HG02759 (cell line): ENCODE measurements at regions not wholly inside any gene's neighbourhood (a gene's known extent, or its start where the extent isn't known, plus 50 kb on each side); places are given as distances from the start of the nearest gene placed in this dataset.

Experiments used
- ATAC-seq: cut with Tn5 transposase; IDR thresholded peaks from one replicate; pipeline ENCODE4 v1.9.1; 2021; ENCODE audit warnings: mild to moderate bottlenecking, moderate library complexity; ENCODE audit not compliant: unreplicated experiment

- no peak for ATAC-seq
These were observed 873.8 kb downstream of the SUCLG1 start for GRCh38 chr2:83585250-83585649.

DNA sequence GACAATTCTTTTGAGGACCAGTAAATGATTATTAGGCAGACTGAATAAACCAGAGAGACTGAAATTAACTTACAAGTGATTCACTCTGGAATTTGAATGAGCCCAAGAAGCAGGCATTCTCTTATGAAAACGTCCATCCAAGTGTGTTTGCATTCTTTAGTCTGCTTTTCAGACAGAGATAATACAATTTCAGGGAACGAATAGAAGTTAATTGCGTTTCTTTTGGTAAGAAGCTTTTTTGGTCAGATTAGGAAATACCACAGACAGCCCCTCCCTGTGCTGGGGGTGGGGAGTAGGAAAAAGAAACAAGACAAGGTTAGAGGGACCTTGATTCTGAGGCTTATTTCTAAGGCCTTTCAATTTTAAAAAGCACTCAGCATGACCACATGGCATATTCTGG lies 874.4 kb downstream of the SUCLG1 start:
- ATAC-seq = no peak

GRCh38 chr2:83582589-83582988 lies 876.5 kb downstream of the SUCLG1 start:
- ATAC-seq = no peak

GRCh38 chr2:83579507-83579906 lies 879.6 kb downstream of the SUCLG1 start:
- ATAC-seq = no peak

- no peak for ATAC-seq
These were observed 880.7 kb downstream of the SUCLG1 start for GRCh38 chr2:83578405-83578804.

DNA sequence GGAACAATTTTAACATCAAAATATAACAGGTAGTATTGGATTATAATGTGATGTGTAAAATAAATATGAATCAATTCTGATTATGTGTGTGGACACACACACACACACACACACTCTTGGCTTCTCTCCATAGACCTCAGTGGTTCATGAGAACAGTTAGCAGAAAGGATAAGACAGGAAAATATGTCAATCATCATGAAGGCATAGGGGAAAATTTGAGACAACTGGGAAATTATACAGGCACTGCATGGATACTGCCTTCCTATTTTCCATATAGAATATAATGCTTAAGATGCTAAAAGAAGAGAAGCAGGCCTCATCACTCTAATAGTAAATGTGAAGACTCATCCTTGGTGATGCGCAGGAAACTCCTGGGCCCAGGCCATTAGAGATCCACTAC lies 884.5 kb downstream of the SUCLG1 start:
- ATAC-seq = no peak

DNA sequence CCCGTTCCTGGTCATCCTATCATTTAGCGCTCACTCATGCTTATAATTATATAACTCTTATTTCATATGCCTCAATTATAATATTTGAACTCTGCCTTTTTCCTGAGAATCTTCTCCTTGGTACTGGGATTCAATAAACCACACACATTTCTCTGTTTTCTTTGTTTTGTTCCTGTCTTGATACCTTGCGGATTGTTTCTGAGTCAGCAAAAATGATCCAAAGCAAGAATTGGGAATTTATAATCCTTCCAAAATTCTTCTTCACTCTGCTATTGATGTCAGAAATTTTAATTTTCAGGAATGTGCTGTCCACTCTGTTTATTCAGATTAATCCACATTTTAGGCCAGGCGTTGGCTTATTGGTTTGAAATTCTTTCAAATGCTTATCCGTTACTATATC lies 886.0 kb downstream of the SUCLG1 start:
- ATAC-seq = no peak

DNA sequence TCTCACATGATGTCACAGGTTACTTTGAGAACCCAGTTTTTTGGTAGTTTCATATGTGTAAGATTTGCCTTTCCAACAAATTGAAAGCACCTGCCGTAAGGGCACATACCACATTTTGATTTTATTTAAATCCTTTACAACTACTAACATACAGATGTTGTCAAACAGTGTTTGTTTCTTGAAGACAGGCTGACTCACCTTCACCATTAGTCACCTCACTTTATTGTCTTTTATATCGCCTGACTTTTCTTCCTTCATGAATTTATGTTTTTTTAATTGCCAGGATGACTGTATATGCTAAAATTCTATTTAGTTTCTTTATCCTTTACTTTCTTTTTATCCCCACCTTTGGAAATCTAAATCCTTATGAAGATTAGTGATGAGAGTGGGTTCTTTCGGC lies 886.7 kb downstream of the SUCLG1 start:
- no peak for ATAC-seq

GRCh38 chr2:83567551-83567950 lies 891.5 kb downstream of the SUCLG1 start:
- no peak for ATAC-seq

- ATAC-seq = no peak
These were observed 893.5 kb downstream of the SUCLG1 start for GRCh38 chr2:83565626-83566025.

GRCh38 chr2:83565181-83565580 lies 893.9 kb downstream of the SUCLG1 start:
- ATAC-seq = no peak

- ATAC-seq = no peak
These were observed 897.5 kb downstream of the SUCLG1 start for GRCh38 chr2:83561592-83561991.

GRCh38 chr2:83536556-83536955 lies 922.5 kb downstream of the SUCLG1 start:
- no peak for ATAC-seq

DNA sequence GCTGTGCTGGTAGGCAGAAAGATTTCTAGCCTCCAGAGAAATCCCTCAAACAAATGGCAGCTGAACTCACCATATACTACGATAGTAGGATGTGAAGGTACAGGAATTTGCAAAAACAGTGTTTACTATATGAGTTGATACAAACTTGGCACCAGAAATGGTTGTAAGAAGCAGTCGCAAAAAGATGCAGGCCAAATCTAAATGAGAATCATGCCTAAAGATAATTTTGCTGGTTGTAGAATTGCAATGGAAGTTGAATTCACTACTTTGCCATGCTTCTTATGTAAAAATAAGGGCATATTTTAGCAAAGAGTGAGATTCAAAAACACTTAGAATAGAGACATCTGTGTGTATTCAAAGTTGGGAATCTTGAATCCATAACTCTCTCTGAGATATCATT lies 924.7 kb downstream of the SUCLG1 start:
- no peak for ATAC-seq

- ATAC-seq = no peak
These were observed 927.8 kb downstream of the SUCLG1 start for GRCh38 chr2:83531206-83531826.

DNA sequence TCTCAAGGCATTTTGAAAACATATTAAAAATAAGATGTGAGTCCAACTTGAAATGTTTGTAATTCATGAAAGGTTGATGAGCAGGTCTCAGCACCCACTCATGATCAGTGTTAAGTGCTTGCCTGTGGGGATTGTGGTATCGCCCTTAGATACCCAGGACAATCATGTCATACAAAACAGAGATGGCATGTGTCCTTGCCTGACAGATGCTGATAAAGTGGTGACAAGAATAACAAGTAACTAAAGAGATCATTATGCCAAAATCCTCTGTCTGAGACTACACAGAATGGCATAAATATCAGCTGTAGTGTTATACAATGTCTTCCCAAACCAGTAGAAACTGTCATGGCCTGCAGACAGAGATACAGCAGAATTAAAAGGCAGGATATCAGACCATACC lies 930.3 kb downstream of the SUCLG1 start:
- no peak for ATAC-seq

GRCh38 chr2:83522891-83523493 lies 936.1 kb downstream of the SUCLG1 start:
- ATAC-seq = no peak

- ATAC-seq = no peak
These were observed 941.2 kb downstream of the SUCLG1 start for GRCh38 chr2:83517727-83518368.

DNA sequence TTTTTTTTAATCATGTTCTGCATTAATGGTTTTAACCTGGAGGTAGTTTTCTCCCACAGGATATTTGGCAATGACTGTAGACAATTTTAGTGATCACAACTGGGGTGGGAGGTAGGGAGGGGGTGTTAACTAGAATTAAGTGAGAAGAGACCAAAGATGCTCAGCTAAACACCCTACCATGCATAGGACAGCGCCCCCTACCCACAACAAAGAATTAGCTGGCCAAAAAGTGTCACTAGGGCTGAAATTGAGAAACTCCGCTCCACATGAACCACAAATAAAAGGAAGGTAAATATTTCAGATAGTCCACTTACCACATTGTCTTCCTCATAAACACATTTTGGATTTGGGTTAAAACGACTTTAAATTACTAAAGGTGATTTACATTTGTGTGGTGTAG lies 942.6 kb downstream of the SUCLG1 start:
- ATAC-seq = no peak

DNA sequence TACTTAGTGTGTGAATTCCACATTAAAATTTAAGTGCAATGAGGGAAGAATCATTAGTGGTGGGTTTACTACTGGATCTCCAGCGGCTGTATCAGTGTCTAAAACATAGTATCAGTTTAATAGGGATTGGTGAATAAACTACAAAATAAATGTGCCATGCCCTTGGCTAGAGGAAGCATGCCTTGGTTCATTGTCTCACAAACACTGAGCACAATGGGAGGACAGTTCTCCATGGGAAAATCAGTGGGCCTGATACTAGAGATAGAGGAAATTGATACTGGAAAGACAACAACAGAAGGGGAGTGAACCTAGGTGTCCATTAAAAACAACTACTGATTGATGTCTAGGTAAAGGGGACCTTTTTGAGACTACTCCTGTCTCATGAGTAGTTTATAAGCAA lies 971.6 kb downstream of the SUCLG1 start:
- ATAC-seq = no peak

- ATAC-seq = no peak
These were observed 977.6 kb downstream of the SUCLG1 start for GRCh38 chr2:83481436-83481835.

DNA sequence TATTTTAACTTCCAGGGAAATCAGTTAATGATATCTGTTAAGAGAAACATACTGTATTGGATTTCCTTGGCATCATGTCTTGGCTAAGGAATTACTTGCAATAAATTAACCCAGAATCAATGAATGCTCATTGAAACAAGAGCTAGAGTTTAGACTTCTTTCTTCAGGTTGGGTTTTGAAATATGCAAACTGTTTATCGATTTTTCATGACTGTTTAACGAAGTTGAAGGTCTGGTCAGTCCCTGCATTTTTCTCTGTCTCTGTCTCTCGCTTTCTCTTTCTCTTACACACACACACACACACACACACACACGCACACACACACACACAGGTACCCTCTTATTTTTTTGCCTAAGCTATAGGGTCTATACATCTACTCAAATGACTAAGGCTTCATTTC lies 981.0 kb downstream of the SUCLG1 start:
- no peak for ATAC-seq

- no peak for ATAC-seq
These were observed 983.7 kb downstream of the SUCLG1 start for GRCh38 chr2:83475371-83475770.
